HG03469 (cell line): ENCODE measurements at regions not wholly inside any gene's neighbourhood (a gene's known extent, or its start where the extent isn't known, plus 50 kb on each side); places are given as distances from the start of the nearest gene placed in this dataset.
"Not testable (repeated sequence)": the region's sequence is repeated elsewhere in the genome, so short reads cannot be mapped to it uniquely, and the experiment has no call there.

Experiments used
- ATAC-seq: cut with Tn5 transposase; IDR thresholded peaks from one replicate; pipeline ENCODE4 v1.9.1; 2021; ENCODE audit warnings: mild to moderate bottlenecking, moderate library complexity, moderate number of reproducible peaks; ENCODE audit not compliant: unreplicated experiment

GRCh38 chr16:8458481-8459046 lies 131.7 kb downstream of the TMEM114 start:
- no peak for ATAC-seq

- no peak for ATAC-seq
These were observed 137.0 kb downstream of the TMEM114 start for GRCh38 chr16:8453359-8453758.

GRCh38 chr16:8452941-8453340 lies 137.4 kb downstream of the TMEM114 start:
- no peak for ATAC-seq

GRCh38 chr16:8436931-8437330 lies 153.4 kb downstream of the TMEM114 start:
- no peak for ATAC-seq

- no peak for ATAC-seq
These were observed 158.5 kb downstream of the TMEM114 start for GRCh38 chr16:8431783-8432182.

- no peak for ATAC-seq
These were observed 159.9 kb downstream of the TMEM114 start for GRCh38 chr16:8430401-8430800.

- ATAC-seq: no peak
These were observed 163.7 kb downstream of the TMEM114 start for GRCh38 chr16:8426569-8426968.

- ATAC-seq: no peak
These were observed 173.2 kb downstream of the TMEM114 start for GRCh38 chr16:8417145-8417544.

- no peak for ATAC-seq
These were observed 181.3 kb downstream of the TMEM114 start for GRCh38 chr16:8408855-8409567.

GRCh38 chr16:8407351-8407750 lies 183.0 kb downstream of the TMEM114 start:
- ATAC-seq: no peak

- ATAC-seq: no peak
These were observed 186.1 kb downstream of the TMEM114 start for GRCh38 chr16:8403978-8404749.

- ATAC-seq: no peak
These were observed 187.1 kb downstream of the TMEM114 start for GRCh38 chr16:8402981-8403843.

- ATAC-seq: not testable (repeated sequence)
These were observed 189.6 kb downstream of the TMEM114 start for GRCh38 chr16:8400683-8401082.

GRCh38 chr16:8398548-8398947 lies 191.8 kb downstream of the TMEM114 start:
- no peak for ATAC-seq

GRCh38 chr16:8397223-8397622 lies 193.1 kb downstream of the TMEM114 start:
- ATAC-seq: no peak

GRCh38 chr16:8396463-8396862 lies 193.8 kb downstream of the TMEM114 start:
- no peak for ATAC-seq

- ATAC-seq: no peak
These were observed 199.1 kb downstream of the TMEM114 start for GRCh38 chr16:8391257-8391656.

GRCh38 chr16:8388684-8389083 lies 201.6 kb downstream of the TMEM114 start:
- no peak for ATAC-seq

- no peak for ATAC-seq
These were observed 208.5 kb downstream of the TMEM114 start for GRCh38 chr16:8381814-8382213.

- ATAC-seq: no peak
These were observed 210.0 kb downstream of the TMEM114 start for GRCh38 chr16:8380311-8380710.

- ATAC-seq: no peak
These were observed 212.4 kb downstream of the TMEM114 start for GRCh38 chr16:8377864-8378263.
